Duodenal mucosa (tissue), 2 donors: ENCODE measurements at regions not wholly inside any gene's neighbourhood (a gene's known extent, or its start where the extent isn't known, plus 50 kb on each side); places are given as distances from the start of the nearest gene placed in this dataset.

Experiments
- H3K27ac ChIP-seq: one replicate; pipeline ENCODE4 v1.7.0; 2013; ENCODE audit warnings: low read depth, low read length
- H3K27me3 ChIP-seq, 2 donors: one replicate each; pipeline ENCODE4 v1.7.0; 2013; ENCODE audit warnings: low read length in 2 of 2, control low read depth in 1 of 2; ENCODE audit not compliant: insufficient read depth in 2 of 2, control insufficient read depth in 1 of 2
- H3K36me3 ChIP-seq, 2 donors: one replicate each; pipeline ENCODE4 v1.7.0; 2013; ENCODE audit warnings: low read length in 2 of 2, control low read depth in 1 of 2; ENCODE audit not compliant: insufficient read depth in 2 of 2, control insufficient read depth in 1 of 2
- H3K4me1 ChIP-seq, 2 donors: one replicate each; pipeline ENCODE4 v1.7.0; 2013; ENCODE audit warnings: low read length in 2 of 2, control low read depth in 1 of 2; ENCODE audit not compliant: insufficient read depth in 2 of 2, control insufficient read depth in 1 of 2
- H3K4me3 ChIP-seq, 2 donors: one replicate each; pipeline ENCODE4 v1.7.0; 2013; ENCODE audit warnings: low read length in 2 of 2, low read depth in 1 of 2
- H3K9ac ChIP-seq, 2 donors: one replicate each; pipeline ENCODE4 v1.7.0; 2013; ENCODE audit warnings: low read length in 2 of 2, low read depth in 1 of 2
- H3K9me3 ChIP-seq, 2 donors: one replicate each; pipeline ENCODE4 v1.7.0; 2013; ENCODE audit warnings: low read length in 2 of 2, control low read depth in 1 of 2; ENCODE audit not compliant: control insufficient read depth in 1 of 2

- Histone ChIP-seq H3K27ac (no peak overlapping the region), H3K9ac (no peak overlapping the region), H3K36me3 (no peaks in the 10 kb centered on the region), H3K27me3 (peaks cover 0 to 4% of the 10 kb centered on the region in 2 donors), H3K4me1 (no peaks in the 10 kb centered on the region), H3K9me3 (no peaks in the 10 kb centered on the region), H3K4me3 (no peak overlapping the region)
These were observed 164.6 kb downstream of the TNFSF13B start for GRCh38 chr13:108433976-108434755.

GRCh38 chr13:108435393-108436149 lies 166.1 kb downstream of the TNFSF13B start:
- Histone ChIP-seq H3K9me3 (no peaks in the 10 kb centered on the region), H3K36me3 (no peaks in the 10 kb centered on the region), H3K27ac (no peak overlapping the region), H3K4me1 (no peaks in the 10 kb centered on the region), H3K9ac (no peak overlapping the region), H3K27me3 (peaks cover 0 to 4% of the 10 kb centered on the region in 2 donors), H3K4me3 (no peak overlapping the region)

- H3K4me3 ChIP-seq, result no peak overlapping the region
- H3K9ac ChIP-seq, result no peak overlapping the region
- no peaks in the 10 kb centered on the region for H3K36me3 ChIP-seq
- H3K4me1 ChIP-seq, result no peaks in the 10 kb centered on the region
- no peaks in the 10 kb centered on the region for H3K9me3 ChIP-seq
- no peak overlapping the region for H3K27ac ChIP-seq
- peaks cover 0 to 4% of the 10 kb centered on the region in 2 donors for H3K27me3 ChIP-seq
These were observed 168.0 kb downstream of the TNFSF13B start for GRCh38 chr13:108437496-108437895.

DNA sequence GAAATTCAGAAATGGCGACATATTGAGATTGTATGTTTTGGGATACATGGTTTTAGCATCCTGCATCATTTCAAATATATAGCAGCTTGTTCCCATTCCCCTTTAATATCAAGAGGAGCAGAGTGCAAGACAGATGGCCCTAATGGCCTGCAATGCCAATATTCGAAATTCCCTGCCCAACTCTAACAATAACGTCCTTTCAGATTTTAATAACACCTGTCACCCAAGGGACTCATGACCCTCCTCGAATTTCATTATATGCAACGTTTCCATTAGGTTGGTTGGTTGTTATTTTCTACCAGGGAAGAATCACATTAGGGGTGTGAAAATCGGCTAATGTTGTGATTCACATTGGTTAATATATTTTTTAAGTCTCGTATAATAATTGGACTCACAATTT lies 170.0 kb downstream of the TNFSF13B start:
- peaks cover 0 to 4% of the 10 kb centered on the region in 2 donors for H3K27me3 ChIP-seq
- H3K4me1 ChIP-seq, result no peaks in the 10 kb centered on the region
- no peak overlapping the region for H3K4me3 ChIP-seq
- H3K9me3 ChIP-seq, result no peaks in the 10 kb centered on the region
- H3K27ac ChIP-seq, result no peak overlapping the region
- no peak overlapping the region for H3K9ac ChIP-seq
- no peaks in the 10 kb centered on the region for H3K36me3 ChIP-seq

DNA sequence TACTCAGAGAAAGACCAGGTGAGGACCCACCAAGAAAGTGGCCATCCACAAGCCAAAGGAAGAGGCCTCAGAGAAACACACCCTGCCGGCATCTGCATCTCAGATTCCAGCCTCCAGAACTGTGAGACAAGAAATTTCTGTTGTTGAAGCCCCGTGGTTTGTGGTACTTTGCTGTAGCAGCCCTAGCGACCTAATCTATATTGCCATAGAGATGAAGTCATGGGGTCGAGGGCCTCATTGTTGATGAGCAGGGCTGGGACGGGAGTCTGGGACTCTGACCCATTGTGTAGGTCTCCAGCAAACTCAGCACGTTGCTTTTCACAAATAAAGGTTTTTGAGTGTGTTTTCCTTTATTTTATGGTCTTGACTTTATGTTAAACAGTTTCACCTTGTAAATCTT lies 174.9 kb downstream of the TNFSF13B start:
- Histone ChIP-seq H3K27ac (no peak overlapping the region), H3K9ac (no peak overlapping the region), H3K36me3 (no peaks in the 10 kb centered on the region), H3K9me3 (no peaks in the 10 kb centered on the region), H3K4me1 (no peaks in the 10 kb centered on the region), H3K4me3 (no peak overlapping the region), H3K27me3 (no peaks in the 10 kb centered on the region)

DNA sequence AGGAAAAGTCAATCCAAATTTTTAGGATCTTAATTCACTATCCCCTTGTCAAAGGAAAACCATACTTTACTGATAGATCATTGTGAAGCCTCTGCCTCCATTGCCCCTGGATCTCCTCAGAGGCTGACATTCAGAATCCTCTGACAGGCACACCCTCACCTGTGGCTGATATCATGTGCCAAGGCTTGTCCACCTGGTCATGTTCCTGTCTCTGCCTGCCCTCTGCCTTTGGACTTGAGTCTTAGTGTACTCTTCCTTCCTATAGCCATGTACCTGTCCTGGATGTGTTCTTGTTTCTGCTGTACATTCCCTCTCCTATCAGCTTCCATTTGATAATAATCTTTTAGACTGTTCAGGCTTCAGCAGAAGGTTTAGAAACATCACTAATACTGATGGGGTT lies 179.4 kb downstream of the TNFSF13B start:
- Histone ChIP-seq H3K4me3 (no peak overlapping the region), H3K27ac (no peak overlapping the region), H3K4me1 (no peaks in the 10 kb centered on the region), H3K27me3 (no peaks in the 10 kb centered on the region), H3K9ac (no peak overlapping the region), H3K9me3 (no peaks in the 10 kb centered on the region), H3K36me3 (no peaks in the 10 kb centered on the region)

- Histone ChIP-seq H3K4me3 (no peak overlapping the region), H3K36me3 (no peaks in the 10 kb centered on the region), H3K9me3 (no peaks in the 10 kb centered on the region), H3K9ac (no peak overlapping the region), H3K27ac (no peak overlapping the region), H3K27me3 (no peaks in the 10 kb centered on the region), H3K4me1 (no peaks in the 10 kb centered on the region)
These were observed 178.3 kb upstream of the MYO16 start for GRCh38 chr13:108451121-108451520.

DNA sequence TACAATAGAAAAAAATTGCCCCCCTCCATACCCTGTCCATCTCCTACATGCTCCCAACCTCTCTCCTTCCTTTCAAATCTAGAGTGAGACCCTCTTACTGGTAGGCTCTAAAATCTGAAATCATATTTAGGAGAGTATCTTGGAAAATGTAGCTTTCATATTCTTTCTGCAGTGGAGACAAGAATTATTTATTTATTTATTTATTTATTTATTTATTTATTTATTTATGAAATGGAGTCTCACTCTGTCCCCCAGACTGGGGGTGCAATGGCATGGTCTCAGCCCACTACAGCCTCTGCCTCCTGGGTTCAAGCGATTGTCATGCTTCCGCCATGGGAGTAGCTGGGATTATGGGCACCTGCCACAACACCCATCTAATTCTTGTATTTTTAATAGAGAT lies 174.1 kb upstream of the MYO16 start:
- H3K9ac ChIP-seq, result no peak overlapping the region
- H3K9me3 ChIP-seq, result no peaks in the 10 kb centered on the region
- H3K4me1 ChIP-seq, result no peaks in the 10 kb centered on the region
- no peak overlapping the region for H3K4me3 ChIP-seq
- H3K27me3 ChIP-seq, result no peaks in the 10 kb centered on the region
- no peak overlapping the region for H3K27ac ChIP-seq
- no peaks in the 10 kb centered on the region for H3K36me3 ChIP-seq

DNA sequence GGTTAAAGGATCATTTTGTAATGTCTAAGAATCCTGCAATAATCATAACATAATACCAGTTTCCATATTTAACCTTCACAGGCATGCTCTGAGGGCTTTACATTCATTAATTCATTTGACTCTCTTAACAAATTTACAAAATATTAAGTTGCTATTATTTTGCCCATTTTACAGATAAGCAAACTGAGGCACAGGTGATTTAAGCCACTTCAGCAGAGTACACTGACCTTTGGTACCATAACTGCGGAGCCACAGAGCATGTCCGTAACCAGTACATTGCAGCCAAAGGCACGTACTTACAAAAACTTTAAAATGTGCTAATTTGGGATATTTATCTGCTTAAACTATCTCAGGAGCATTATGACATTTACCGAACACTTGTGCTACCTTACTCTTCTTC lies 169.4 kb upstream of the MYO16 start:
- no peak overlapping the region for H3K27ac ChIP-seq
- H3K9ac ChIP-seq, result no peak overlapping the region
- no peaks in the 10 kb centered on the region for H3K9me3 ChIP-seq
- no peaks in the 10 kb centered on the region for H3K4me1 ChIP-seq
- no peaks in the 10 kb centered on the region for H3K36me3 ChIP-seq
- H3K4me3 ChIP-seq, result no peak overlapping the region
- H3K27me3 ChIP-seq, result no peaks in the 10 kb centered on the region

GRCh38 chr13:108460746-108461145 lies 168.7 kb upstream of the MYO16 start:
- Histone ChIP-seq H3K27me3 (no peaks in the 10 kb centered on the region), H3K4me3 (no peak overlapping the region), H3K9me3 (no peaks in the 10 kb centered on the region), H3K36me3 (no peaks in the 10 kb centered on the region), H3K9ac (no peak overlapping the region), H3K4me1 (no peaks in the 10 kb centered on the region), H3K27ac (no peak overlapping the region)
